NCI-H1092 treated with DMSO at 0.1 percent for 48 hours (cell line): ENCODE measurements at regions not wholly inside any gene's neighbourhood (a gene's known extent, or its start where the extent isn't known, plus 50 kb on each side); places are given as distances from the start of the nearest gene placed in this dataset.

Experiments
- DNase-seq: peaks from one replicate; lab custom pipeline; 2025; lab: John Stamatoyannopoulos, UW

- DNase-seq = no peak
Observed at GRCh38 chr11:95692526-95693260, 96.9 kb downstream of the FAM76B start.

- DNase-seq = no peak
Observed at GRCh38 chr11:95690100-95690499, 99.5 kb downstream of the FAM76B start.

- no peak for DNase-seq
Observed at GRCh38 chr11:95688501-95689222, 100.9 kb downstream of the FAM76B start.

- DNase-seq = no peak
Observed at GRCh38 chr11:95688015-95688414, 101.6 kb downstream of the FAM76B start.

- no peak for DNase-seq
Observed at GRCh38 chr11:95686265-95686664, 103.3 kb downstream of the FAM76B start.

GRCh38 chr11:95684701-95685100 is 104.9 kb downstream of the FAM76B start:
- no peak for DNase-seq

GRCh38 chr11:95684170-95684569 is 105.4 kb downstream of the FAM76B start:
- DNase-seq = no peak

- DNase-seq = no peak
Observed at GRCh38 chr11:95682552-95682951, 107.0 kb downstream of the FAM76B start.

- no peak for DNase-seq
Observed at GRCh38 chr11:95680169-95680929, 109.2 kb downstream of the FAM76B start.

- no peak for DNase-seq
Observed at GRCh38 chr11:95678988-95679387, 110.6 kb downstream of the FAM76B start.

- DNase-seq = no peak
Observed at GRCh38 chr11:95676308-95676707, 113.3 kb downstream of the FAM76B start.

- DNase-seq = no peak
Observed at GRCh38 chr11:95675585-95675984, 114.0 kb downstream of the FAM76B start.

- DNase-seq = no peak
Observed at GRCh38 chr11:95674657-95675358, 114.8 kb downstream of the FAM76B start.

GRCh38 chr11:95671768-95672167 is 117.8 kb downstream of the FAM76B start:
- no peak for DNase-seq

- no peak for DNase-seq
Observed at GRCh38 chr11:95668131-95668530, 121.5 kb downstream of the FAM76B start.

GRCh38 chr11:95661162-95661561 is 128.4 kb downstream of the FAM76B start:
- no peak for DNase-seq

- no peak for DNase-seq
Observed at GRCh38 chr11:95660038-95660437, 129.5 kb downstream of the FAM76B start.

GRCh38 chr11:95659088-95659487 is 130.5 kb downstream of the FAM76B start:
- DNase-seq = no peak

GRCh38 chr11:95655536-95655935 is 134.0 kb downstream of the FAM76B start:
- DNase-seq = no peak

GRCh38 chr11:95653680-95654079 is 135.9 kb downstream of the FAM76B start:
- DNase-seq = no peak

- DNase-seq = no peak
Observed at GRCh38 chr11:95653099-95653498, 136.5 kb downstream of the FAM76B start.

- peak; percentile 18 for DNase-seq
Observed at GRCh38 chr11:95652002-95652472, 137.5 kb downstream of the FAM76B start.
